Fibroblast of skin of left biceps (primary cell): ENCODE measurements at regions not wholly inside any gene's neighbourhood (a gene's known extent, or its start where the extent isn't known, plus 50 kb on each side); places are given as distances from the start of the nearest gene placed in this dataset.

Experiments
- DNase-seq, 2 experiments: peaks; one replicate each; pipeline ENCODE4 v3.0.0-alpha.2; 2013; ENCODE audit warnings: low read depth in 2 of 2

DNA sequence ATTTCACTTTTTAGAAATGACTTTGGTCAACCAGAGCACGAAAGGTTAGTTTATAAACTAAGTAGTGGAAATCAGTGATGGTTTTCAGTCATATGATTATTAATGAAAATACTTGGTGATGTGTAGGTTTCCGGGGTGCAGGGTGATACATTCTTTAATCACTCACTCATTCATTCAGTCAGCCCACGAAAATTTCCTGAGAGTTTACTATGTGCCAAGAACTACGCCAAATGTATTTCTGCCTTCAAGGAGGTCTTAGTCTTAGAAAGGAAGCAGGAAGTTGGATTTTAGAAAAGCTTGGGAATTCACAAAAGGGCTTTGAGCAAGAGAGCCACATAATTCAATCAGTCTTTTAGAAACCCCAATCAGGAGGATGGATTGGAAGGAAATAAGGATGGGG is 543.6 kb downstream of the PLCL1 start:
- DNase-seq = peak; percentile 6 to 26

DNA sequence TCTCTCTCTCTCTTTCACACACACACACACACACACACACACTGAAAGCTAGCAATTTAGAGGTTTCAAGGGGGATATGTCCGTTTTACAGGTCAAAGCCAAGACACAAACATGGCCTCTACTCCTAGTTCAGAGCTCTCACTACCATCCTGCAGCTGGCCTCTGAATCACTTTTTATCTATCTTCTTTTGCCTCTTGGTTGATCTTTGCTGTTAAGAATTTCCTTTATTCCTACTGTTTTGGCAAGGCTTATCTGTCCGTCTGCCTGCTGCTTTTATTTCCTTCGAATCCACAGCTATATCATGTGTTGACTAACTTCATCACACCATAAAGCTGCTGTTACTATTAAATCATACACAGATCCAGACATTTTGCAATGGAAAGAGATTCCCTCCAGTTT is 543.0 kb downstream of the PLCL1 start:
- DNase-seq = peak in 1 of 2 experiments; percentile 10

DNA sequence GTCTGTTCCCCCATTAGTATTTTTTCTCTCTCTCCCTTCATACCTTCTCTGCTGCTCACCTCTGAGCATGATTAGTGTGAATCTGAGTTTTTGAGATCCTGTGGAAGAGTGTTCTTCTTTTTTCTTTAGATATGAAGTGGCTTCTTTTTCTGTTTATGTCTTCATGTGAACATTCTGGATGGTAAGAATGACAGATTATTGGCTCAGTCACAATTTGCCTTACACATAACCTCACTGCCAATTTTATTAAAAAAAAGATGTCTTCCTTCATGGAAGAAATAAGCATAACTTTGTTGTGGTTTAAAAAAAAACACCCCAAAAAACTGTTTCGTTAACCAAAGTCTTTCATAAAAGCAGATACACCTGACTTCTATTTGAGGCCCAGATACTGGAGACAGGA is 539.1 kb downstream of the PLCL1 start:
- no peak for DNase-seq

DNA sequence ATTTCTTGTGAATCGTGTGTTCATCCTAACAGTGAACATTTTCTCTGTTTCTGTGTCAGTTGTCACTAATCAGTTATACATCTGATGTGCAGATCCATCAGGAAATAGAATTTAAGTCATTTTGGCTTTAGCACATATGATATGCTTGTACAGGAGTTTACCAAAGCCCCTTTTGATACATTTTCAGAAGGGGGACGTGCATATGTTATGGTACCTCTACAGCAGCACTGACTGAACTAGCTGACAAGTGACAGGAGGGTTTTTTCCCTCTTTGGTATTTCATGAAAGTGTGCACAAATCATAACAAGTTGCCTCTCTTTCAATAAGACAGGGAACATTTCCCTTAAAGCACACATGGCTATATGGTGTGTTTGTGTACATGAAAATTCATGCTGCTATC is 536.5 kb downstream of the PLCL1 start:
- no peak for DNase-seq

DNA sequence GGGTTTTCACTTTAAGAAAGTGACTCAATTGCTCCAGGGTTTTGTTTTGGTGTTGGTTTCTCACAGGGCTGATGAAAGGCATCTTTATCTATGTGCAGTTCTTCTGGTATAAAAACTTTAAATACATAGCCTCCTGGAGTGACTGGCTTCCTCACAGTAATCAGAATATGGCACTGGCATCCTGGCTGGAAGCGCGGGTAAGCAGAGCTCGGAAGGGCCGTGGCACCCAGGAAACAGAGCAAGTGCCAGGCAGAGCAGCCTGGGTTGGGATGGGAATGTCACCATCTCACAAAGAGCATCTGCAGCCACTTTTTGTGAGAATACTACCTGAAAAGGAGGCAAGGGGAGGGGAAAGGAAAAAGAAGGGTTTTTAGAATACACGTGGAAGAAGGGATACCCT is 534.7 kb downstream of the PLCL1 start:
- DNase-seq = no peak

DNA sequence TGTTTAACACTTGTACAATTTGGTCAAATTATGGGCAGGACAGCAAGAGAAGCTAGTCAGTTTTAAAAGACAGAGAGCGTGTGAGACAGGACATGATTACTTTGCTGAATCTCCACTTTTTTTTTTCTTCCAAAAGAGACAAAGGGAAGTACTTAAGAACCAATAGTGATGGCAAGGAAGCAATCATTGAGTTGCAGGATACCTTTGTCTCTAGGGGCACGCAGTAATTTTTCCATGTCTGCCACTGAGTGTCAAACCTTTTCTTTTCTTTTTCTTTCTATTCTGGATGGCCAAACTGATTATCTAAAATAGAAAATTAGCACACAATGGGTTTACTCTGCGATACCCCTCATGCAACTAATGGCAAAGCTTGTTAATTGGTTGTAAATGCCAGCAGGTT is 533.0 kb downstream of the PLCL1 start:
- DNase-seq = no peak

DNA sequence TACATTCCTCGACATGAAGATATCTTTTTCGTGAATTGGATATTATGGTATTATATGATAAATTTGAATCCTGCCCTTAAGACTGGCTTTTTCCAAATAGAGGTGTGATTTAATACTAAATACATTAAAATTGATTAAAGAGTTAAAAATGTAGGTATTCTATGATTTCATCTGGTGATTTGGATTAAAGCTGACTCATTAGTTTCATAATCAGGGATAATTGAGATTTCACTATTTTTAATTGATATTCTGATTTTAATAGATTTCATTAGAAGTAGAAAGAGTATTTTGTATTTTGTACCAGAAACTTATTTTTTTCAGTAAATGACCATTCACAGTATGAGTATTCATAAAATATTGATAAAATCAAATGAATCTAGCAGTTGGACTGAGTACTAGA is 524.1 kb downstream of the PLCL1 start:
- no peak for DNase-seq

DNA sequence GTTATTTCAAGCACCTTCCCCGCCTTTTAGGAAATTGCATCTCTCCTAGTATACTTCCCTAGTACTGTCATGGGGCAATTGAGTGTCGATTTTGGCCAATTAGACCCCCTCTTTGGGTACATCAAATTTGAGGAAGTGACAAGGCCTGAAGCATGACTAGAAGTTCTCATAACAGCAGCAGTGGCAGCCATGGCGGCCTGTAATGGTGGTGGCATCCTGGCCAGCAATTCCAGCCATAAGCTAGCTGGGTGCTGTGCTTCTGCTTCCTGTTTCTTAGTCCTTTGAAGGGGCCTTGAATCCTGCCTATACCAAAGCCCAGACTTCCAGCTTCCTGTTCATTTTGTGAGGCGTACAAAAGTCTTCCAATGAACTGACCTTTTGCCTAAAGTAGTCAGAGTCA is 523.1 kb downstream of the PLCL1 start:
- DNase-seq = no peak

DNA sequence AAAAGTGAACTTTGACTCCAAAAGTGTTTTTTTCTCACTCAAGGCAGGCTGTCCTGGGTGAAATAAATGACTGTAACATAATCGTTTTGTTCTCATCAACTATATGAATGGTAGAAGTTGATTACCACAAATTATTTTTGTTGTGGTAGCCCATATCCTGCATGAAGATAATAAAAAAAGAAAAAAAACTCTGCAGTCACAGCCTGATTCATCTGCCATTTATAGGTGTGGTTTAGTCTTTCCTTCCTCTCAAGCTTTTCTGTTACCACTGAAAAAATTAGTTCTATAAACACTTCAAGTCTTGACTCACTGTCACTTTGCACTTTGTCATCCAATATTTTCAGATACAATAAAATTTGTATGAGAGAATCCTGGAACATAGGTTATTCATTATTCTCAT is 522.0 kb downstream of the PLCL1 start:
- DNase-seq = no peak

DNA sequence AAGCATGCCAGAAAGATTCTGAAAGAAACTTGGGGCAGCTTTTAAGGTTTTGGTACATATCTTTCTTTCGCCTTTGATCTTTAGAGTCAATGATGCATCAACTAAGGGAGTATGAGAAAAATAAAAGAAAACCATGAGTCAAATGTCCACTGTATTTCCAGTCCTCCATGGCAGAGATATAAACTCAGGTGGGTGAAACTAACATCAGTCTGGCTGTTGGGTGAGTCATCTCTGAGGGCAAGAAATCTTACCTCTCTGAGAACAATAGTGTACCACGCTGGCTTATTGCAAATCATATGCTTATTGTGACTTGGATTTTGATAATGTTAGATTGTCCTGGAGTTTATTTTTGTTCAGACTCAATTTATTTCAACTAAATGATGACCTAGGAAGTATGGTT is 521.0 kb downstream of the PLCL1 start:
- no peak for DNase-seq

DNA sequence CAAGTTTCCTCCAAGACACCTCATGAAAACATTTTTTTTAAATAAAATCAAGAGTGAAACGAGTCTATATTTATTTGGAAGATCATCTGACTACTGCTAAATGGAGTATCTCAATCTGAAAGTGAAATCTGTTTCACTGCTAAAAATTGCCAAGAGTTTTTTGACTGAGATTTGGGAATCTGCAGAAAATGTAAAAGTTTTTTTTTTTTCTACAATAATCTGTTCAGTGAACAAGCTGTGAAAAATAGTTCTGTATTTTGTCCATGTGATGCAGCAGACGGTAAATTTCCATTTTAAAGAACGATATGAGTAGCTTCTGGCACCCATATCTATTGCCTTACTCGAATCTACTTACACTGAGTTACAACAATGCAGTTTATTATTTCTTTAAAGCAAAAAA is 519.7 kb downstream of the PLCL1 start:
- no peak for DNase-seq

DNA sequence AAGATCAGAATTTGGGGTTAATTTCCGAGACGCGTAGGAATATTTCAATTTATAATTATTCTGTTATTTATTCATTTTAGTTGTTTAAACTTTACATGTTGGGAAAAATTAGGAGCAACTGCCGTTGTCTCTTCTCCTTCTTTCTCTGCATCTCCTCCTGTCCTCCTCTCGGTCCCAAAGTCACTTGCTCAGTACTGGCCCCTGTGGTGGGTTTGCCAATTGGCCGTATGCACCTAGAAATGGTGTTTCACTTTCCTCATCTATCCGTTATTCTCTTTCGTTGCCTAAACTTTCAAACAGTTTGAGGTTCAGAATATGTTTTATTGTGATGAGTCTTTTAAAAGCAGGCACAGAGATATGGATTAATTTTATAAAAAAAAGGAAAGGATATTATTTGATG is 517.9 kb downstream of the PLCL1 start:
- no peak for DNase-seq

DNA sequence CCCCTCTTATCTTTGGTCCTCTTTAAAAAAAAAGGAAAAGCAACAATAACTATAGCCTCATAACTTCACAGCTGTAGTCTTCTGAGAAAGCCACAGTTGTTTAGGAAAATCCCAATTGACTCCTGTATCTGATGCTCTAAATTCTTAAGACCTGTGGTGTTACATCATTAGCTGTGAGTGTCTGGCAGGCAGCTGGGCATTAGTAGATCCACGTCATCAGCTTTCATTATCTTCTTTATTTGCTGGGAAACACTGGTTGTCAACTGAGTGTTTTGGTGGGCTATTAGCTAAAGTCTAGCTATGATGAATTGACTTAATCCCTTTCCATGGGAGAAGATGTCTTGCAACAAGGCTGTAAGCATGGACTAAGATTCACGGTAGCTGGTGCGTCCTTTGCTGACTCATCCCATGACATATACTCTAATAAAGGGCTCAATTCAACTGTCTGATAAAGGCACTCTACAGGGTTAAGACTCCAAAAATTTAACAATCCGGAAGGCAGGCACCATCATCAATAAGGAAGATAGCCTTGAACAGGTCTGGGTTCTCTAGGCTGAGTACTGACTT is 517.2 kb downstream of the PLCL1 start:
- no peak for DNase-seq

DNA sequence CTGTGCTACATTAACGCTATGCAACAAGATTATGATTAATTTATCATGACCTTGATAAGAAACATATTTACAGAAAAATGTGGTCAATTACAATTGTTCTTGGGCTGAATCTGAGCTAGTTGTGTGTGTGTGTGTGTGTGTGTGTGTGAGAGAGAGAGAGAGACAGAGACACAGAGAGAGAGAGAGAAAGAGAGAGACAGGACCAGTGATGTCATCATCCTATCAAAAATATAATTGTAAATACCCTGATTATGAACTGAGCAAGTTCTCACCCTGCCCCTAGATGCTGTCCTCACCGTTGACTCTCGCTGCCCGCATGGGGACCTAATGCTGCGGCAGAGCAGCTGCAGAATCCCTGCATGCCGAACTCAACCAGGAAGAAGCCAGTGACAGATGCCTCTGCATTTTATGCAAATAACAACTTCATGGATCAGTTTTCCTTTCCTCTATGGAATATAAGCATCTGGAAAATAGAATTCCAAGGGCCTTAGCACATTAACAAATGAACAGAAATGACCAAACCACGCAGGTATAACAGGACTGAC is 512.5 kb downstream of the PLCL1 start:
- no peak for DNase-seq

DNA sequence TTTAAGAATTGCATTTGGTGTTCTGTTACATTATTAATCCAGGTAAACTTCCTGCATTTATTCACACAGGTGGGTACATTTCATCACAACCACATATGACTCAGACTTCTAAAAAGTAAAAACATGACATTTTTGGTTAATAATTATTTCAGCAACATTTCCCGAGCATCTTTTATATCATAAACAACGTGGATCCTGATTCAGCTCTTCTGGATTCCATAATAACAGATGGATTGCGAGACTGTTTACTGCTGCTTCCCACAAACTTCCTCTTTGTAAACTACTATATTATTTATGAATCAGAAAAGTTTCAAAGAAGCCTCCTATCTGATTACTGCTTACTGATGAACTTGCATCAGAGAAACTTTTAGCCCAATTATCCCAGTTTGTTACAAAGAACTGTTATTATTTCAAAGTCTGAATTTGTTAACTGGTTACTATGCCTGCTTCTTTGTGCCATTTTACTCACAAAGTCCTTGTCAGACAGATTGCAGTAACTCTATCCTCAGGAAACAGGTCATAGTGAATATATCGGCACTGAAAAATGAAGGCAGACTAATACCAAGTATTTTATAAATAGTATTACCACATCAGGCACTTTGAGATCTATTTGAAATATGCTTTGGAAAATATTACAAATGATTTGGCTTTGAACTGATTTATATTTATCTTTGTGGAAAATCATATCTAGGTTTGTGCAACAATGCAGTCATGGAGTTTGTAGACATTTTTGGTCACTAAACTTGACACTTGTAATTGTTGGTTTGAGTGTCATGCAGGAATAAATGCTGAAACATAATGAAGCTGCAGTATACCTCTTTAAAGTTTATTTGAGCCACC is 511.6 kb downstream of the PLCL1 start:
- no peak for DNase-seq

DNA sequence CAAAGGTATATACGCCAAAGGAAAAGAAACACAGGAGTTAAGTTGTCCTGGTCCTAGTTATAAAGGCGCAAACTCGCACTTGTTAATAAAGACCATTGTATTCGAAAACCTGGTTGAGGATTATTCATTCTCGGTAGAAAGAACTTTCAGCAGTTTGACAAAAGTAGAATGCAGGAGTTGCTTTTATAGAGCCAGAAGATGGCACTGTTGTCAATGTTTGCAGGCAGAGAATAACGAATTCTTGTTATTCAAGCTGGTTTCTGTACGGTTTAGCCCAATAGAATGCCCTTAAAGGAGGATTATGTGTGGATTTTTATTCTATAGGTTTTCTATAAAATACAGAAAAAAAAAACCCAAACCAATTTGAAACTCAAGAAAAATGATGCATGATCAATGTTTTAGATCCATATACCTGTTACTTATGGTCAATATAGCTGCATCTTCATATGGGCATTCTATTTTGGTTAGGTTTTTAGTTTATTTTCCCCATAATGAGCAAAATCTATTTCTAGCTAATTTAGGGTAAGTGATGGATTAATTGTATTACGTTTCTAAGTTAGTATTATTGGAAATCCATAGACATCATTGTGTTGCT is 510.3 kb downstream of the PLCL1 start:
- peak; percentile 28 to 29 for DNase-seq

DNA sequence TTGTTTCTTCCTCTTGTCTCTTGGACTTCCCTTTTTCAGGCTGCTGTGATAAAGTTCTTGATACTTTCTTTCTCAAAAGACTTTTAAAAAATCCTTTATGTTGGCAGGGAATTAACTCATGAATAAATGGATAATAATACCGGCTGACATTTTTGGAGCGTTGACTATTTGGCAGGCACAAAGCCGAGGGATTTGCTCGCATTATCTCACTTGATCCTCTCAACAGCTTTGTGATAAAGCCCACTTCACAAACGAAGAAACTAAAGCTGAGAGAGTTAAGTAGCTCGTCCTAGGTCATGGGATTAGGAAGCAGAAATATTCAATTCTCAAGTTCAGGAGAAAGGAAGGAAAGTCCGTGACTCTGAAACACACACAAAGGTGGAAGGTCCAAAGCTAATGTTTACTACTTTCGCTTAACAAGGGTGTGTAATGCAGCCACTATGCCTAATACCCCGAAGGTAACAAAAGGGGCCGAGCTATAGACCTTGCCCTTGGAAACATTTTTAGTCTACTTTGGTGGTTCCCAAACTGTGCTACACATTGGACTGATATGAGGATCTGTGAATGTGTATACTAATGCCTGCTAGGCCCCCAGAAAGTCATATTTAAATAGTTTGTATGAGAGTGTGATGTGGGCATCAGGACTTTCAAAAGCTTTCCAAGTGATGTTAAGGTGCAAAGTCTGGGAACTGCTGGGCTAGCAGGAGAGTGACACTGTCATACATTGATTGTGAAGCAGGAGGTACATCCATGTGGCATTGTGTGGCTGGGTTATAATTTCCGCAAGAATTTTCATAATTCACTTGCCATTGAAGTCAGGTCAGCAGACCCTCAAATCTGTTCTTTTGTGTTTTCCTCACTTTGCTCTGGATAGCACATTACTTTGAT is 508.4 kb downstream of the PLCL1 start:
- DNase-seq = no peak

DNA sequence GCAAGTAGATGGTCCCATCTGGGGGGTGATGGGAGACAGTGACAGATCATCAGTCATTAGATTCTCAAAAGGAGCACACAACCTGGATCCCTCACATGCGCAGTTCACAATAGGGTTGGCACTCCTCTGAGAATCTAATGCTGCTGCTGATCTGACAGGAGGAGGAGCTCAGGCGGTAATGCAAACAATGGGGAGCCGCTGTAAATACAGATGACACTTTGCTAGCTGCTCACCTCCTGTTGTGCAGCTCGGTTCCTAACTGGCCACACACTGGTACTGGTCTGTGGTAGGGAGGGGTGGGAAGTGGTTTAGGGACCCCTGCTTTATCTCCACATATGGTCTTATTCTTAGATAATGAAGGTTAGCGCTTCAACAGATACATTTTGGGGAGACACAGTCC is 506.6 kb downstream of the PLCL1 start:
- no peak for DNase-seq

DNA sequence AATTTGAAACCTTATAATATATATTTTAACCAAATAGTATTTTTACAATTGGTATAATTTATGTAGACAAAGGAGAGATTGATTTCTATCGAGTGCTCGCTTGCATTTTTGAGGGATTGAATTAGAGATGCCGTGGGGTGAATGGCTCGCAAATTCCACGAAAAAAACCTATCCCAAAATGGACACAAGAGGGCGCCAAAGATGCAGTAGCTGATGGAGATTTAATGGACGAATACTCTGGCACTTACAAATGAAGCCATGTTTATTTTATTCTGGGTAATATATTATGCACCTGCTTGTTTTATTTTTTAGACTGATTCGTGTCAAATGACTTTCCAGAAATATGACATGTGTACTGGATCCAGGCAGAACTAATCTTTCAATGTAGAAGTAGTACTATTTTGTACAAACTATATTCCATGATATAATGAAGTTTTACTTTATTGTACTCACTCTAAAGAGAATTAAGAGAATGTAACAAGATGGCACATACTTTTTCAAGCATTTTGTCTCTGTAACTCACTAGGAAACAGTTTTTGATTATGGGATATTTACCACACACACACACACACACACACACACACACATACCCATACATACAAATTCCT is 505.4 kb downstream of the PLCL1 start:
- DNase-seq = peak; percentile 13 to 18

DNA sequence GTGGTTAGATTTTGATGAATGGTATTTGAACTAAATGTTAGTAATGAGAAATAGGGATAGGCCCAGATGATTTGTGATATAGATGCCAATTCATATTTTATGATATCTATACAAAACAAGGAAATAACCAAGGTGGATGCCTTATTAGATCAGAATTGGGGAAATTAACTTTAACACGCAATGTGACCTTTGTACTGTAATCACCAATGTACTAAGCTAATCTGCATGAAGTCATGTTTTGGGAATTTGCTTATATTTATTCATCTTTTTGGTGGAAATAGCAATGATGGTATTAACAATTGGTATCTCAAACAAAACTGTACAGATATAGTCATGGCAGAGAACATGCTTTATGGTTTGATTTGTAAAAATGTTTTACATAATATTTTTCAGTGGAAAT is 504.7 kb downstream of the PLCL1 start:
- no peak for DNase-seq

DNA sequence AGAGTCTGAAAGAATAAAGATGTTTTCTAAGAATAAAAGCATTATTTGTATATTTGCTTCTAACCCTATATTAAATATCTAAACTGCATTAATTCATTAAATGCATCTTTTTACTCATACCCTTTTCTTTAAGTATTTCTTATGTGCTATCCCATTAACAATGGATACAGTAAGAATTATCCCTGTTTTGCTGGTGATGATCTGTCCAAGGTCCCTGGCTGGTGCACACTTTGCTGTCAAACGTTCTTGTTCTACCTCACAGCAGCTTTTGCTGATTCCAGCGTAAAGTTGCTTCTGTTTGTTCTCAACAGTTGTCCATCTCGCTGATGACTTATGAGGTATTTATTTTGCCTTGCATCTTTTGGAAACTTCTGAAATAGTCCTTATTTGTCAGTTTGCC is 504.0 kb downstream of the PLCL1 start:
- DNase-seq = no peak

DNA sequence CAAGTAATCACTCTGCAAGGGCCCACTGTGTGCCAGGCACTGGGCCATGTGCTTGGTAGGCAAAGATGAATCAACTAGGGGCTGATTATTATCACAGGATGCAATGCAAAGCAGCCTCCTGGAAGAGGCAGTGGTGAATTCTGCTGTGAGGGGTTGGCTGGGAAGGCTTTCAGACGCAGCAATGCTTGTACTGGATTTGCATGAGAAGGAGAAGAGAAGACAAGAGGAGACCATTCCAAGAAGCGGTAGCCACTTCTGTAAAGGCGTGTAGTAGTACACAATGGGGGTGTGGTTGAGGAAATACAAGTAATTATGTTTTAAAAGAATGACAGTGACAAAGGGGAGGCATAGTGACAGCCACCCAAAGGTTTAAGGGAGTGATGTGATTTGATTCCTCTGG is 502.7 kb downstream of the PLCL1 start:
- no peak for DNase-seq
